ENCODE measurements at regions not wholly inside any gene's neighbourhood (a gene's known extent, or its start where the extent isn't known, plus 50 kb on each side); places are given as distances from the start of the nearest gene placed in this dataset.

DNA sequence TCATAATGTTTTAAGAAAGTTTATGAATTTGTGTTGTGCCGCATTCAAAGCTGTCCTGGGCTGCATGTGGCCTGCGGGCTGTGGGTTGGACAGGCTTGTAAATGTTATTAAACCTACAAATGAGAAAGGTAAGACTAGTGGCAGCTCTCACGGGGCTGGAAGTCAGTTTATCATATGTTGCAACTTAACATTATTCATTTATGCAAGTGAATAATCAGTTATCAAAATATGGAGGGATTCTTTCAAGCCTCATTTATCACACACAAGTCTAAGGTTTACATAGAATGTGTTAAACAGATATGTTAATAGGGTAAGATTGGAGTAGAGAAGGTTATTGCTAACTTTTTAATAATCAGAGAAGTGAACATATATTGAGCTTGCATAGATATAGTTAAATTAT lies 442.5 kb upstream of the RGS6 start:
- TF ChIP-seq, protein P1, sequence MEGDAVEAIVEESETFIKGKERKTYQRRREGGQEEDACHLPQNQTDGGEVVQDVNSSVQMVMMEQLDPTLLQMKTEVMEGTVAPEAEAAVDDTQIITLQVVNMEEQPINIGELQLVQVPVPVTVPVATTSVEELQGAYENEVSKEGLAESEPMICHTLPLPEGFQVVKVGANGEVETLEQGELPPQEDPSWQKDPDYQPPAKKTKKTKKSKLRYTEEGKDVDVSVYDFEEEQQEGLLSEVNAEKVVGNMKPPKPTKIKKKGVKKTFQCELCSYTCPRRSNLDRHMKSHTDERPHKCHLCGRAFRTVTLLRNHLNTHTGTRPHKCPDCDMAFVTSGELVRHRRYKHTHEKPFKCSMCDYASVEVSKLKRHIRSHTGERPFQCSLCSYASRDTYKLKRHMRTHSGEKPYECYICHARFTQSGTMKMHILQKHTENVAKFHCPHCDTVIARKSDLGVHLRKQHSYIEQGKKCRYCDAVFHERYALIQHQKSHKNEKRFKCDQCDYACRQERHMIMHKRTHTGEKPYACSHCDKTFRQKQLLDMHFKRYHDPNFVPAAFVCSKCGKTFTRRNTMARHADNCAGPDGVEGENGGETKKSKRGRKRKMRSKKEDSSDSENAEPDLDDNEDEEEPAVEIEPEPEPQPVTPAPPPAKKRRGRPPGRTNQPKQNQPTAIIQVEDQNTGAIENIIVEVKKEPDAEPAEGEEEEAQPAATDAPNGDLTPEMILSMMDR (IDR thresholded peaks at IDR 0.05): no peak
- no peak for TF ChIP-seq POLR2AphosphoS5 (IDR thresholded peaks at IDR 0.05)
